Glomerular endothelial cell (primary cell): ENCODE measurements at regions not wholly inside any gene's neighbourhood (a gene's known extent, or its start where the extent isn't known, plus 50 kb on each side); places are given as distances from the start of the nearest gene placed in this dataset.
"Not testable (repeated sequence)": the region's sequence is repeated elsewhere in the genome, so short reads cannot be mapped to it uniquely, and the experiment has no call there.

Source experiments
- DNase-seq: peaks from one replicate; pipeline ENCODE4 v3.0.0-alpha.2; 2011; ENCODE audit warnings: low read depth, low spot score; ENCODE audit errors: extremely low read depth

DNA sequence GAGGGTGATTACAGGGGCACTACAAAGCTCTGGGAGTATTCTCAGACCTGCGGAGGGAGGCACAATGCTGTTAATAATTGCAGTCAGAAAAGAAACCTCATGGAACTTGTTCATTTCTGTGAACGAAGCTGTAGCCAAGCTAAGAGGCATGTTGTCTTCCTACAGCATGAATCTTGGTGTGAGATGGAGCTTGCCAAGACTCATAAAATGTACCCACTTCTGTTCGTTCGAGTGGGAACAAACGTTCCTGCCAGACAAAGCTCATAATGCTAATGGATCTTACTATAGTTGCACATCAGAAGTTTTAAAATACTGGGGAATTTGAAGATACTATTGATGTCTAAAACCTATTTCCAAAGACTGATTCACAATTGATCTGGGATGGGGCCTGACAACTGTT is 489.1 kb downstream of the ZEB2 start:
- DNase-seq: no peak

DNA sequence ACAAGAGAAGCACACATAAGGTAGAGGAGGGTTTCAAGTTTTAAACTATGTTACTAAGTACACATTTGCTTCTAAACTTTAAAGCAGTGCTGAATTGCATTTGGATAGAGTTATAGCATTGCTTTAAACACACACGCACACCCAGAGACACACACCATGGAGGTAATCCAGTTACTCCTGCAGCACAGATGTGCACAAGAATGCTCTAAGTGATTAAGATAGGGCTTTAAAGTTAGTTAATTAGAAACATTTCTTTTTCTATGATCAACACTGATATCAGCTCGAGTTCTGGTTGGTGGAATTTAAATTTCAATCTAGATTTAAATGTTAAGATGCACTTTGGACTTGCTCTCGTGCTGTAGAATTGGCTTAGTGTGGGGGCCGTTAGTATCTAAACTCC is 492.3 kb downstream of the ZEB2 start:
- DNase-seq: no peak

DNA sequence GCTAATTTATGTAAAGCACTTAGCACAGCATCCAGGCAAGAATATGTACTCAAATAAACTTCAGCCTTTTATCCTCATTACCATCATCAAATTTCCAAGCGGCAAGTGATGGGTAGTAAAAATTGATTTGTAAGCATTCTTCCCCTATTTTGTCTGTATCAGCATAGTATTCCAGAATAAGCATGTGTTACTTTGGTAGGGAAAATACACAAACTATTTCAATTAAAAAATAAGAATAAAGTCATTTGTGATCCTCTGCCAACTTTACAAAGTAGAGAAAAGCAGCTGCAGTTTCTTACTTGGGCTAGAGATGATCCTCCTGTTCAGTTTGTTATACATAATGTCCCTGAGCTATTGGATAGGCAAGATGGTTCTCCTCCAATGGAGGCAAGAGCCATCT is 493.2 kb downstream of the ZEB2 start:
- DNase-seq: no peak

DNA sequence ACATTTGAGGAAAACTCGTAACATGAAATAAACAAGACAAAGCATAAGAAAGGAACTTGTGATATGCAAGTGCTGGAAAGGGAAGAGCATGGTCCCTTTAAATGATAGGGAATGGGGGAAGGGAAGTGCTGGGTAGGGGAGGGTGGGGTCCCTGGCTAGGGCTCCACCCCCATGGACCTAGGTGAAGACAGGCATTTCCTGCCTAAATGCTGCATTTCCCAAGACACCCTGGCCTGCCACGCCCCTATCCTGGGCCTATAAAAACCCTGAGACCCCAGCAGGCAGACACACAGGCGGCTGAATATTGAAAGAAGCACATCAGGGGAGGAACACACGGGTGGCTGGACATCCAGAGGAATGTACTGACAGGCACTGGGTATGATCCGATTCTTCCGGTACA is 499.9 kb downstream of the ZEB2 start:
- DNase-seq: no peak

DNA sequence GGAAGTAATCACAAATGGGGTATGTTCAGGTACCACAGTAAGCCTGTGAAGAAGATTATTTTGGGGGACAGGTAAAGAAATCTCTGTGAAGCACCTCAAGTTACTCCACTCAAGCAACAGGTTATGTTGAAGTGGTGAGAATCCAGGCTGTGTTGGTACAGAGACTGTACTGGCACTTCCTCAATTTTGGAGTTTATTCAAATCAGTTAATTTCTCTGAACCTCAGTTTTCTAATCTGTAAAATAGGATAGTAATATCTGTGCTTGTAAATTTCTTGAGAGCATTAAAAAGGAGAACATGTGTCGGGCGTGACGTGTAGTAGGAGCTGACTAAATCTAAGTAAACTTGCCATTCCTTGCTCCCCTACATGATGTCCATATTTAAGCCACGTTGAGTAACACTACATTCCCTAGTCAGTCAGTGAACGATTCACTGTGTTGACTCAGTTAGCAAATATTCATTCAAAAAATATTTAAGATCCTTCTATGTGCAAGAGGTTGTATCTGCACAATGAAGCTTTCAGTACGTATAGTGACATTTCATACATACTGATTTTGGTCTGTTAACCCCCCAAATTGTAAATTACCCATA is 504.2 kb downstream of the ZEB2 start:
- no peak for DNase-seq

DNA sequence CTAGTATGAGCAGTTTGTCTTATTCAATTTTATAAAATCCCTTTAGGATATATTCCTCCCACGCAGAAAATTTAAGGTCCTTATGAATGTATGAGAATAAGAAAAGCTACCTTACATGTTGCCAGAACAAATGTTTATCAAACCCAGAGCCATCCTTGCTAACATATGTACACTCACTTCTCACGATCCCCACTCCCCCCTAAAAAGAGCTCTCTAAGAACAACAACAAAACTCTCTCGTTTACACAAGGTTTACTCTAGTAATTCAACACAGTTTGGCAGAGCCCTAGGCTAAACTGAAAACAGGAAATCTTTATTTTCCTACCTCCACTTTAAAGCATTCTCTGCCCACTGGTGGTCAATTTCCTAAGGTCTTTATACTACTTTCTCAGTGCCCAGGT is 504.9 kb downstream of the ZEB2 start:
- no peak for DNase-seq

DNA sequence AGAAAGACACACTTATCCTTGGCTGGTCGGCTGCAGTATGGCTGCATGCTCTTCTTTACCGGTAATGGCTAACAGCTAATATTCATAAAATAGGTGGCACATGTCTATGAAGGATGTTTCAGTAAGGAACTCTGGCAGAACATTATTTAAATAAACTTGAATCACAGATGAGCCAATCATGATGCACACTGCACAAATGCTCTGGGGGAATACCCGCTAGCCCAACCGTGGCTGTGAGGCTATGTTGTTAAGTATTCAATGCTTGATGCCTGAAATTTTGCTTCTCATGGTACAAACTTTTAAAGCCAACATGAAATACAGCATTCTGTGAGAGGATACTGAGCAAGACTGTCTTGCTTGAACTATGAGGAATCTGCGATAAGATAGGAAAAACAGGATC is 505.8 kb downstream of the ZEB2 start:
- no peak for DNase-seq

DNA sequence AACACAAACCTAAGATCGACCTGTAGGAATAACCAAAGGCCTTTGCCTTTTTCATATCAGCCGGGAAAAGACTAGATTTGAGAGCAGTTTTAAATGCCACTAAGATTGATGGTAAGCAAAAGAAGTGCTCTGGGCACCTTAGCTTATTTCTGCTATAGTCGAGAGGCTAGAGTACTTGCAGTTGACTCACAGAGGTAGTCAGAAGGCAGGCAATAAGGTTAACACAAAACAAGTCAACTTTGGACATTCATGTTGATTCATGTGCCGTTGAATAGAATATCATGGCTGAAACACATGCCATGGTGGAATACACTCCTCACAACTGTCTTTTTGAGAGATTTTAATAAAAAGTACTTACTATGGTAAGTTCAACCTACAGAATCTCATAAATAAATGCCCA is 507.6 kb downstream of the ZEB2 start:
- no peak for DNase-seq

DNA sequence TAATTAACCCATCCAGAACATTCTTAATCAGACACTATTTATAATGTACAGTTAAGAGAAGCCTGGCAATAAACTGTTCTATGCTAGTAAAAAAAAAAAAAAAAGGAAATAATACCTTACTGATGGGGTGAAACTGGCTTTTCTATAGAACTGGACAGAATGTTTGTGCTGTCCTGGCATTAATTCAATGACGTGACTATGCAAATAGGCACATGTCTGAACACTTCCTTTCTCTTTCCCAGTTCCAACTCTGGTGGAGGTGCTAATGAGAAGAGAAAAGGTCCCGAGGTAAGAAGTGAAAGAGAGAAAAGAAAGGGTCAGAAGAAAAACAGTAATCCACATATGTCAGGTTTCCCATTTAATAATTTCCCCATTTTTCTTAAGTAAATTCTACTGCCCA is 508.4 kb downstream of the ZEB2 start:
- DNase-seq: no peak

DNA sequence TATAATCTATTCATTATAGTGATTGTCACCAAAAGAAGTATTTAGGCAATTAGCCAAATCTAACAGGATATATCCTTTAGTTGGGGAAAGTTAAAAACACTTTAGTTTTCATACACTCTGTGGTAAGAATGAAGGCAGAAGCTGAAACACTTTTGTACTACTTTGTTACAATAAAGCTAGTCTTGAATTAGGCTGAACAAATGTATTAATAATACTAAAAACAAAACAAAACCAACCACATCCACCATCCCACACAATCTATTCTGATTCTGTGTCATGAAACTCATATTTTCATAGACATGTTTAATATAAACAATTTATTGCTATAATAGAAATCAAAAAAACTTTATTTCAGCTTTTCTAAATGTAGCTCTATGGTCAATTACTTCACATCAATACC is 508.8 kb downstream of the ZEB2 start:
- no peak for DNase-seq

DNA sequence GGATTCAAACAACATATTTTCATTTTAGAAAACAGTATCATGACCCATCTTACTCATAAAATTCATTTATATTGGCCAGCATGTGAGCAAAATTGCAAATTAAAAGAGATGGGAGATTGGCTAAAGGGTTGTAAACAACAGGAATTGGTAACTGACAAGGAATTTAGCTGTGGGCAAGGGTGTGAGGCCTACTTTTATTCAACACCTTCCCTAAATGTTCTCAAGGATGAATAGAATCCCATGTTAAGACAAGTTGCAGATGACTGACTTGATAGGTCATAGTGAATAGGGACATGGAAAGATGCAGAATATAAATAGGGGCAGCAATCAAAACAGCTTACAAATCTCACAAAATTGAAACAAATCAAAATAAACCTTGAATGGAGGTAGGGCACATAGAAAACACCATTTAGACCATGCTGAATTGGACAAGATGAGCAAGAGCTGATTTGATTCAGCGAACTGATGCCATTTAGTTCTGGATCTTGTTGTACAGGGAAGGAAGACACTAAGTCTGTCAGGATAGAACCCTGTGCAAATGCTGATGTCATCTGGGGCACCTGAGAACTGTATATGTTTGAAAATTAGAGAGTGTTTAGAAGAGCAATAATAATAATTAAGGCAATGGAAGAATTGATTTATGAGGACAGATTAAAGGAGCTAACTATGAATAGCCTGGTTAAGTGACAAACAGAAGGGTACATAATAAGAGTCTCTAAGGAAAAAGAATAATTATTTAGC is 509.7 kb downstream of the ZEB2 start:
- no peak for DNase-seq

DNA sequence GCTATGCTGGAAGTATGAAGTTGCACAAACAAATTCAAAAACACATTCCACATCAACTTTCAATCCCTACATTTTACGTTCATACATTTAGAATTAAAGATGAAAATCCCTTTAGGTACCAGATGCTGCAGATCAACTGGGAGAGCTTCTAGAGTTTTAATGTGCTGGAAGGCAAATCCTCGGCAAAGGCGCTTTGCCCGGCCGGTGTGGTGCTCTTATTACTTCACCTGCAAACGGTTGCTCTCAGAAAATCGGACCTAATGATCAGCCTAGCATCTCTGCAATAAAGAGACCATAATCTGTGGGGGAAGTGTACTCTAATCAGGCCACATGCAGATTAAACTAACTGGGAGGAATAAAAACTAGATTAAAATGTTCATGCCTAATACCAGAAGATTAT is 513.8 kb downstream of the ZEB2 start:
- no peak for DNase-seq

DNA sequence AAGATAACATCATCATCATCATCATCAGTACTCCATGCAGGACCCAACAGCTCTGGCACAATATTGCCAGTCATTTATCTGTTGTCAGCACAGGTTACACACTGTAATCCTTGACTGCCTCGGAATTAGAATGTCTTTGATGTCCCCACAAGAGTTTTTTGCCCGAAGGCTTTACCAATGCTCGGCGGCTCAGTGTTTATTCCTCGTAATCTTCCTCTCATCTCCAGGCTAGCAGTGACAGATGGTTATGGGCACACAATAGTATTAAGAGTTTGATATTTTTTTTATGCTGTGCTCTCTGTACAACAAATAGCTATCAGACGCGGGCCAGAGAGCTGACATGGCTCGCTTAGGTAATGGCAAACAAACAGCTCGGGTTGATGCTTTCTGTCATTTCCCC is 515.2 kb downstream of the ZEB2 start:
- DNase-seq: no peak

DNA sequence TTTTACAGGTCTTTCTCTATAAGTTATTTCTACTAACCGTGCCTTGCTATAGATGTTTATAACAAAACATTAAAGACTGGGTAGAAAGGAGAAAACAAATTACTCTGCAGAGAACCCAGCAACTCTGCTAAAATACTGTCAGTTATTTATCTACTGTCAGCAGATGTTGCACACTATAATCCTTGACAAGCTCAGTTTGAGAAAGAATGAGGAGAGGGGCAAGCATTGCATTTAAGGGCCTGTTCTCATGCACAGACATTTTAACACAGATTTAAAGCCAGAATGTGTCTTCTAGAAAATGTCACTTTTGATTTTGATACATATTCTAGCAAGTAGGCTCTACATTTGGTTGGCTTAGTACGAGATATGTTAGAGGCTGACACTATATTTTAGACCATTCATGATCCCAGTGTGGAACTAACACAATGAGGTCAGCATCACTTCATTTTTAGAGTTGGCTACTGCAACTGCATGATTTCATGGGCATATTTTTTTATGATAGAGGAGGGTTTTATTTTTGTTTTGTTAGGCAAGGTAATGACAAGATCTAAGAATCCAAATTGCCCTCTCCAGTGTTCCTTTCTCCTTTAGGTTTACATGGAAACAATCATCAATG is 516.4 kb downstream of the ZEB2 start:
- DNase-seq: no peak

DNA sequence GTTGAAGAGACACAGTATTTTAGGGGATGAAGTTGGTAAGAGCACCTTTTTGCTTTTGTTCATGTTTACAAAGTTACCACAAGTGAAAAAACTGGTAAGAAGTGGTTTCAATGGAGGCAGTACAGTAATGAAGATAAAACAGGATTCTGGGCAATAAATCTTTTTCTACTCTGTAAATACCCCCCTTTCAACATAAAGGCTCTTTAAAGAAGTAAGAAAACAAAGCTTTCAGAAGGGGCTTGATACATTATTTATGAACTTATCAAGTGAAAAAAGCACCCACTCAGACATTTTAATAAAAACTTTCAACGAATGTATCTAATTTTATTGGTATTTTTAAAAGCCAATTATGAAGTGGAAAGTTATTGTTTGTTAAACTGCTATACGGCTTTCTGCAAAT is 522.9 kb downstream of the ZEB2 start:
- no peak for DNase-seq

DNA sequence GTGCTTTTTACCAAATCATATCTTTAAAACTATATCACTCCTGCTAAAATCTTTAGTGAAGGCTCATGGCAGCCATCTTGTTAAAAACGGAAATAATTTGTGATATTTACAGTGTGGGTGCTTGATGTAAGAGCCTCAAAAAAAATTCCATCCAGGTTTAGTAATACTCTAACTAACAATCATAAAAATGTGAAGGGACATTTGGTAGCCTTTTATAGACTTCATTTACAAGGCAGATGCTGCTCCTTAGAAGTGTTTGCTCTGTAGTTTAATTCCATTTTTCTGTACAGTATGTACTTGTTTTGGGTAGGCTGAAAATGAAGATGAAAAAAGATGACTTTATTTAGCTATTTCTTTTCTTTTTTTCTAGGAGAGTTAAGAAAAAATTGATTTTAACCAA is 525.0 kb downstream of the ZEB2 start:
- DNase-seq: no peak

DNA sequence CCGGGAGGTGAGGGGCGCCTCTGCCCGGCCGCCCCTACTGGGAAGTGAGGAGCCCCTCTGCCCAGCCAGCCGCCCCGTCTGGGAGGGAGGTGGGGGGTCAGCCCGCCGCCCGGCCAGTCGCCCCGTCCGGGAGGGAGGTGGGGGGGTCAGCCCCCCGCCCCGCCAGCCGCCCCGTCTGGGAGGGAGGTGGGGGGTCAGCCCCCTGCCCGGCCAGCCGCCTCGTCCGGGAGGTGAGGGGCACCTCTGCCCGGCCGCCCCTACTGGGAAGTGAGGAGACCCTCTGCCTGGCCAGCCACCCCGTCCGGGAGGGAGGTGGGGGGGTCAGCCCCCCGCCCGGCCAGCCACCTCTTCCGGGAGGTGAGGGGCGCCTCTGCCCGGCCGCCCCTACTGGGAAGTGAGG is 528.3 kb downstream of the ZEB2 start:
- not testable (repeated sequence) for DNase-seq

DNA sequence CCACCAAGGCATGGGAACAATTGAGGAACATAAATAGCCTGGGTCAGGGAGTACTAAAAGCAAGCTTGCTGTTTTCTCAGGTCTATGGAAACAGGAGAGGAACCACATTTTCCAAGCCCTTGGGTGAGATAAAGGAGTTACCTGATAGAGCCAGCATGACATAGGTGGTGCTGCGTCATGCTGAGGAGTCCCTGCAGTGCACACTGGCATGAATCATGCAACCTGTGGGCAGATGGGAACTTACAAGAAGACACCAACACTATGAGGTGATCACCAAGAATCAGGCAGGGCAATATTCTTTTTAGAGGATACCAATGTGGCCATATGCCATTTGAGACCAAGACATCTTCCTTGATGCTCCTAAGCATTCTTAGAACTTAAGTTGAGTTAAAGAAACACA is 531.8 kb downstream of the ZEB2 start:
- DNase-seq: no peak

DNA sequence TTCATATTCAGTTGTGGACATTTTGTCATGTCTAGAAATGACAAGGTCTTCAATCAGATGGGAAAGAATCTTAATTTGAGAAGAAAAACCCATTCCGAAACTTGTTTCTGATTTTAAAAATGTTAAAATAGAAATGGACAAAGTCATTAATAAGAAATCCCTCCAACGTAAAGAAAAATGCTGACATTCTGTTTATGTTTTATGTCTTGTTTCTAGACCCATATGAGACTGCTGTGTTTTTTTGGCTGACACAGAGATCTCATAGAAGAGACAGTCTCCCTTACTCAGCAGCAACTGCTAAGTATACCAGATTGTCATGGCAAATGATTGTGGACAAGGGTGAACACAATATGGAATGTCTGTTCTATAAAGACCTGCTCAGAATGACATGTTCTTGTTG is 538.5 kb downstream of the ZEB2 start:
- no peak for DNase-seq

DNA sequence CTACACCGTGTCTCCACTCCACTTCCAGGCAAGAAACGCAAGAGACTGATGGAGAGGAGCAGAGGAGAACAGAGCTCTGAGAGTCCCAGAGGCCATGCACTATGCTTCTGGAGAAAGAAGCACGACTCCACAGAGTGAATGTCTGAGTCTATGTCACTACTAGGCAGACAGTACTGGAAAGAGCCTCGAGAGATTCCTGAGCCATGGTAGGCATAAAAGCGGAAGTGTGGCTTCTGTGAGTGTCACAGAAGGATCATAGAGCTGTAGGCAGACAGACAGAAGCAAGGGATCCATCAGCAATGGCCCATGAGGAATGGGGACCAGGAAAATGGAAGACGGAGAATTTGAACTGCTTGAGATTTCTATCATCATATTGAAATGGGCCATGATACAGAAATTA is 542.6 kb downstream of the ZEB2 start:
- DNase-seq: no peak

DNA sequence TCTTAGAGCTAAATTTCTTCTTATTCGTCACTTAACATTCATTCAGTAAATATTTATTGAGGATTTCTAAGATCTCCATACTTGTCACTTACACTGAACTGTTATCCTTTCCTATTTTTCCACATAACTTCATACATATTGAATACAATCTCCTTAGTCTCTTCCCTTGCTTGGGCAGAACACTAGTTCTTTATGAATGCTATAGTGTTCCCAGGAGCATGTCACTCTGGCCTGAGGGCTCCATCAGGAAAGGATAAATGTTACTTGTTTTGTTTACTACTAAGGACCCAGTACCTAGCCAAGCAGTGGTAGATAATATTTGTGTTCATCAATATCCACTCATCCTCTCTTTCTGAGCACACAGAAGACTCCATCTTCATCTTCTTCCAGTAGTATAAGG is 544.7 kb downstream of the ZEB2 start:
- DNase-seq: no peak

DNA sequence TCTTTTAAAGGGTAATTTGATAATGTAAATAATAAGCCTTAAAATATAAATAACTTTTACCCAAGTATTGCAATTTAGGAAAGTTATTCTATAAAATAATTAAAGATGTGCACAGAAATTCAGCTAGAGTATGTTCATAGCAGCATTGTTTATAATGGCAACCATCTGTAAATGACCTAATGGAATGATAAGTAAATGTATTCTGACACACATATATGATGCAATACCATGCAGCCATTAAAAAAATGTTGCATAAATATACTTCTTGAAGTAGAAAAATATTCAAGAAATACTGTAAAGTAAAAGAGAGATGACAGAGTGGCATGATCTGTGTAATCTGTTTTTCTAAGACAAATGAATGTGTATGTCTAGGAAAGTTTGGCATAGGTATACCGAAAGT is 545.7 kb downstream of the ZEB2 start:
- no peak for DNase-seq

DNA sequence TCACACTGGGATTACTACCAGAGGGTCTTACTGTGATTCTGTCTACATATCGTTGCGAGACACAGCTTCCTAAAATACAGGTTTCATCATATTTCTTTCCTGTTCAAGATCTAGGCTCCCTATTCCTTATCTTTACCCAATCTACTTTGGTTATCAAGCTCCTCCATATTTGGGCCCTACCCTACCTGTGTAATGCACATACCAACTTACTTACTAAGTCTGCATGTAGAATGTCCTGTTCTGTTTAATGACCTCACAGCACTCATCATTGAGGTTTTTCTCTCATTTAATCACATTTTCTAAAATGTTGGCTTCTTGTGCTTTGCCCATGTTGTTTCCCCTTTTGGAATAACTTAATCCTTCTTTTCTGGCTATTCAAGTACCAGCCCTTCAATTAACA is 551.1 kb downstream of the ZEB2 start:
- no peak for DNase-seq
